SK-N-SH (cell line): ENCODE measurements at regions not wholly inside any gene's neighbourhood (a gene's known extent, or its start where the extent isn't known, plus 50 kb on each side); places are given as distances from the start of the nearest gene placed in this dataset.

Experiments
- CTCF ChIA-PET: fragments of 300-600, 350-600 bp; formaldehyde crosslinking; extraction: SDS; loops from one replicate; lab custom pipeline; 2021; lab: Yijun Ruan, JAX
- POLR2A ChIA-PET: fragments of 350-600 bp; sonication (Branson Sonifier 250); formaldehyde crosslinking; extraction: SDS; loops from one replicate; lab custom pipeline; 2020; ENCODE audit warnings: antibody characterized with exemption, inconsistent platforms; lab: Yijun Ruan, JAX
- DNase-seq: peaks from one replicate; pipeline ENCODE4 v3.0.0; 2012
- H2AFZ ChIP-seq: fragments of 200-600 bp; sonication (generic); 2 replicates; pipeline ENCODE4 v1.8.1; 2016; ENCODE audit warnings: antibody characterized with exemption, mild to moderate bottlenecking, low read depth
- H3F3A ChIP-seq: fragments of 200-600 bp; sonication (generic); replicated peaks from 2 replicates; pipeline ENCODE3; 2016; ENCODE audit warnings: antibody characterized with exemption, mild to moderate bottlenecking; ENCODE audit not compliant: insufficient read depth
- H3K27ac ChIP-seq, 2 experiments: fragments of 200-500 bp in 1 of 2; fragments of 200-600 bp in 1 of 2; sonication (Bioruptor generic) in 1 of 2; sonication (generic), shearing (Covaris generic) in 1 of 2; 2 replicates each; pipeline versions ENCODE4 v1.5.1 to v1.6.1; 2014 to 2016; ENCODE audit warnings: low read depth in 2 of 2, inconsistent platforms in 1 of 2, low read length in 1 of 2, mild to moderate bottlenecking in 1 of 2, mixed read lengths in 1 of 2
- H3K27me3 ChIP-seq: fragments of 200-600 bp; sonication (generic), shearing (Covaris generic); 2 replicates; pipeline ENCODE4 v1.6.1; 2016; ENCODE audit warnings: mixed run types; ENCODE audit not compliant: insufficient read depth
- H3K36me3 ChIP-seq, 2 experiments: fragments of 200-500 bp in 1 of 2; fragments of 200-600 bp in 1 of 2; sonication (Bioruptor generic) in 1 of 2; sonication (generic) in 1 of 2; replicated peaks in 1 of 2; 2 replicates each; pipeline versions ENCODE3 to v1.5.1; 2014 to 2016; ENCODE audit warnings: low read length in 1 of 2, mild to moderate bottlenecking in 1 of 2; ENCODE audit not compliant: insufficient read depth in 2 of 2, control insufficient read depth in 1 of 2
- H3K4me1 ChIP-seq, 2 experiments: fragments of 200-500 bp in 1 of 2; fragments of 200-600 bp in 1 of 2; sonication (Bioruptor generic) in 1 of 2; sonication (generic), shearing (Covaris generic) in 1 of 2; 2 replicates each; pipeline versions ENCODE4 v1.5.1 to v1.6.1; 2014 to 2016; ENCODE audit warnings: low read depth in 1 of 2, low read length in 1 of 2, mixed run types in 1 of 2; ENCODE audit not compliant: insufficient read depth in 2 of 2, control insufficient read depth in 1 of 2
- H3K4me2 ChIP-seq: fragments of 200-600 bp; sonication (generic), shearing (Covaris generic); 2 replicates; pipeline ENCODE4 v1.6.1; 2017; ENCODE audit warnings: mixed run types
- H3K4me3 ChIP-seq, 2 experiments: fragments of 200-500 bp in 1 of 2; fragments of 200-600 bp in 1 of 2; sonication (Bioruptor generic) in 1 of 2; sonication (generic), shearing (Covaris generic) in 1 of 2; 2 replicates each; pipeline versions ENCODE4 v1.5.1 to v1.8.1; 2014 to 2016; ENCODE audit warnings: low read depth in 2 of 2, inconsistent platforms in 1 of 2, low read length in 1 of 2, mild to moderate bottlenecking in 1 of 2, mixed read lengths in 1 of 2, moderate library complexity in 1 of 2
- H3K79me2 ChIP-seq: fragments of 200-600 bp; sonication (generic); 2 replicates; pipeline ENCODE4 v1.8.1; 2017; ENCODE audit warnings: mild to moderate bottlenecking; ENCODE audit not compliant: insufficient read depth
- H3K9ac ChIP-seq: fragments of 200-600 bp; sonication (generic); 2 replicates; pipeline ENCODE4 v1.6.1; 2017; ENCODE audit warnings: mixed run types
- H3K9me2 ChIP-seq: fragments of 200-600 bp; sonication (generic); 2 replicates; pipeline ENCODE4 v1.6.1; 2017; ENCODE audit warnings: mixed run types
- H3K9me3 ChIP-seq: fragments of 200-600 bp; sonication (generic); 2 replicates; pipeline ENCODE4 v1.6.1; 2017; ENCODE audit warnings: mixed run types, mild to moderate bottlenecking, moderate library complexity
- H4K20me1 ChIP-seq: fragments of 200-600 bp; sonication (generic); 2 replicates; pipeline ENCODE4 v1.6.1; 2017; ENCODE audit warnings: mild to moderate bottlenecking, mixed run types; ENCODE audit not compliant: insufficient read depth
- ELF1 ChIP-seq: IDR thresholded peaks from 2 replicates; pipeline ENCODE4 v1.4.0; 2012
- EP300 ChIP-seq, 2 experiments: IDR thresholded peaks; 2 replicates each; pipeline versions ENCODE4 v1.4.0 to v1.6.1; 2012; ENCODE audit warnings: borderline replicate concordance in 1 of 2, low read depth in 1 of 2, low read length in 1 of 2
- FOXM1 ChIP-seq: IDR thresholded peaks from 2 replicates; pipeline ENCODE4 v1.4.0; 2012; ENCODE audit warnings: low read depth, mild to moderate bottlenecking
- GATA2 ChIP-seq: sonication (generic); formaldehyde crosslinking; IDR thresholded peaks from 2 replicates; pipeline ENCODE4 v1.5.0; 2020; ENCODE audit warnings: mild to moderate bottlenecking, missing genetic modification reagents
- IRF3 ChIP-seq: fragments of 150-350 bp; IDR thresholded peaks from 2 replicates; pipeline ENCODE4 v1.6.1; 2016; ENCODE audit warnings: mild to moderate bottlenecking, low read depth, low read length
- POLR2AphosphoS5 ChIP-seq: IDR thresholded peaks from 2 replicates; pipeline ENCODE4 v1.6.1; 2012; ENCODE audit warnings: low read depth, low read length
- REST ChIP-seq: IDR thresholded peaks from 2 replicates; pipeline ENCODE4 v1.6.1; 2012; ENCODE audit warnings: mild to moderate bottlenecking, low read depth, low read length, moderate library complexity
- RFX5 ChIP-seq: IDR thresholded peaks from 2 replicates; pipeline ENCODE4 v1.6.1; 2012; ENCODE audit warnings: mild to moderate bottlenecking, improper control_type of control experiment, low read length
- RXRA ChIP-seq: IDR thresholded peaks from 2 replicates; pipeline ENCODE4 v1.4.0; 2012; ENCODE audit warnings: low read depth, mild to moderate bottlenecking, borderline replicate concordance
- SIN3A ChIP-seq: IDR thresholded peaks from 2 replicates; pipeline ENCODE4 v1.6.1; 2012; ENCODE audit warnings: low read depth, mild to moderate bottlenecking, low read length, moderate library complexity, borderline replicate concordance
- TAF1 ChIP-seq: IDR thresholded peaks from 2 replicates; pipeline ENCODE4 v1.6.1; 2012; ENCODE audit warnings: low read depth, mild to moderate bottlenecking, low read length, moderate library complexity, borderline replicate concordance
- USF1 ChIP-seq: IDR thresholded peaks from 2 replicates; pipeline ENCODE4 v1.4.0; 2012; ENCODE audit warnings: low read depth, borderline replicate concordance
- YY1 ChIP-seq: IDR thresholded peaks from 2 replicates; pipeline ENCODE4 v1.4.0; 2012; ENCODE audit warnings: low read depth, mild to moderate bottlenecking
- ZBTB33 ChIP-seq: IDR thresholded peaks from 2 replicates; pipeline ENCODE4 v1.4.0; 2012; ENCODE audit warnings: low read depth, borderline replicate concordance
- WGBS: methylation state at CpG from one replicate; pipeline ENCODE4 v1.1.6; 2017; ENCODE audit warnings: low lambda C conversion rate; 5-methylcytosine and 5-hydroxymethylcytosine counted together
- TF ChIP-seq, protein P1 (sequence below): IDR thresholded peaks from 2 replicates; pipeline ENCODE4 v1.4.0; 2012; ENCODE audit warnings: low read depth

GRCh38 chr5:167167191-167167795 is 1124.2 kb upstream of the WWC1 start (continued):
- TF ChIP-seq REST: no peak
- TF ChIP-seq SIN3A: no peak
- no peak for TF ChIP-seq ELF1
- no peak for TF ChIP-seq YY1
- TF ChIP-seq ZBTB33: no peak
- no peak for TF ChIP-seq FOXM1
- no peak for TF ChIP-seq IRF3
- TF ChIP-seq, all 33 proteins: peak for 0

DNA sequence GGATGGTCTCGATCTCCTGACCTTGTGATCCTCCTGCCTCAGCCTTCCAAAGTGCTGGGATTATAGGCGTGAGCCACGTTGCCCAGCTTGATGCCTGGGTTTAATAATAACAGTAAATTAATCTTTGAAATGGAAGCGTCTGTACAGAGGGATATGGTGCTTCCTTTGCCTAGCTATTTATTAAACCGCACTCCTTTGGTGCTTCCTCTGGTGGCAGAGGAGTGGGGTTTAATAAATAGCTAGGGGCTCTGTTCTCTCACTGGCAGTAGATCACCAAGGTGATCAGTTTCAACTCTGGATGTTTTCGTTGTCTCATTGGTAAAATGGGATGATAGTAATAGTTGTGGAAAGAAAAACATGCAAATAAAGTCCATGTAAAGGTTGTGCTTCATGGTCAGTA is 1122.5 kb upstream of the WWC1 start:
- no peak overlapping the region for H3K9ac ChIP-seq
- H3K27ac ChIP-seq: no peak overlapping the region
- no peaks in the 10 kb centered on the region for H3K79me2 ChIP-seq
- no peaks in the 10 kb centered on the region for H3K9me2 ChIP-seq
- H2AFZ ChIP-seq: no peak overlapping the region
- CTCF ChIA-PET: interaction anchor here (1.2 to 1.5 kb wide), 2 partner anchors 18 to 26 kb away, joined by 3 to 4 read pairs; no protein-coding TSS in a partner anchor
- no peak overlapping the region for H3K4me3 ChIP-seq
- H3F3A ChIP-seq: no peaks in the 10 kb centered on the region
- no peak for DNase-seq
- no peaks in the 10 kb centered on the region for H3K27me3 ChIP-seq
- no peaks in the 10 kb centered on the region for H4K20me1 ChIP-seq
- no peaks in the 10 kb centered on the region; a peak in 1 of 4 replicates for H3K4me1 ChIP-seq
- 44% methylated on average over 6 of the region's 6 CpGs for WGBS
- H3K36me3 ChIP-seq: no peaks in the 10 kb centered on the region
- no peaks in the 10 kb centered on the region for H3K9me3 ChIP-seq
- no peak overlapping the region for H3K4me2 ChIP-seq
- POLR2A ChIA-PET: no interaction called here
- TF ChIP-seq GATA2 (CRISPR knock-in tag) (no peak), ELF1 (no peak), ZBTB33 (no peak), TAF1 (no peak), FOXM1 (no peak), RXRA (no peak), USF1 (no peak), RFX5 (no peak), EP300 (IDR thresholded peaks at IDR 0.05; ENCODE audit: borderline replicate concordance in 1 of 2, low read depth in 1 of 2, low read length in 1 of 2) (no peak), REST (no peak), POLR2AphosphoS5 (no peak)
- TF ChIP-seq, protein P1, sequence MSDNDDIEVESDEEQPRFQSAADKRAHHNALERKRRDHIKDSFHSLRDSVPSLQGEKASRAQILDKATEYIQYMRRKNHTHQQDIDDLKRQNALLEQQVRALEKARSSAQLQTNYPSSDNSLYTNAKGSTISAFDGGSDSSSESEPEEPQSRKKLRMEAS: no peak
